Fibroblast of peridontal ligament (primary cell): ENCODE measurements at regions not wholly inside any gene's neighbourhood (a gene's known extent, or its start where the extent isn't known, plus 50 kb on each side); places are given as distances from the start of the nearest gene placed in this dataset.

ENCODE experiments used
- DNase-seq: peaks from one replicate; pipeline ENCODE4 v3.0.0-alpha.2; 2010; ENCODE audit errors: extremely low read depth

DNA sequence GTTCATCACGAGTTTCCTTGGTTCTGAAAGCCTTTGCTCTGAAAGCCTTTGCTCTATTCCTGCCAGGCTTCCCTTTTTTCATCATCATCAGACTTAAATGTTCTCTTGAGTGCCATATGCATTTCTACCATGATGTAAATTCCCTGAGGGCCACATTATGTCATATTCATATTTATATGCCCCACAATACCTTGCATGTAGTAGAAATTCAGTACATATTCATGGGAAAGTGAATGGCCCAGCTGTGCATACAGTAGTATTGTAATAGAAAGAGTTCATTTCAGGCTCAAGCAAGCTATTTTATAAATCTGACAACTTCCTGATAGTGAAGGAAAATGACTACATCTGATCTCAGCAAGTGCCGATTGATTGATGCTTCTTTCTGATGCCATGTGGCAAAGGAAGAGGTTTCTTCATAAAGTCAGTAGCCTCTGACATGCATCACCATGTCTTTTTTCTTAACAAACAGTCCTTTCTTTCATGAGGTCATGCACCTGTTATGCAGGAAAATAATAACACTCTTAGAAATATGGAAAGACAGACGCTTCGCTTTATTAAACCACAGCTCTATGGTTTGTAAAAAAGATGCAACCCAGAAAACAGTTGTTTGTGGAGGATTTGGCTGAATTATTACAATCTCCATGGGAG lies 308.7 kb downstream of the SAMD5 start:
- DNase-seq = no peak

DNA sequence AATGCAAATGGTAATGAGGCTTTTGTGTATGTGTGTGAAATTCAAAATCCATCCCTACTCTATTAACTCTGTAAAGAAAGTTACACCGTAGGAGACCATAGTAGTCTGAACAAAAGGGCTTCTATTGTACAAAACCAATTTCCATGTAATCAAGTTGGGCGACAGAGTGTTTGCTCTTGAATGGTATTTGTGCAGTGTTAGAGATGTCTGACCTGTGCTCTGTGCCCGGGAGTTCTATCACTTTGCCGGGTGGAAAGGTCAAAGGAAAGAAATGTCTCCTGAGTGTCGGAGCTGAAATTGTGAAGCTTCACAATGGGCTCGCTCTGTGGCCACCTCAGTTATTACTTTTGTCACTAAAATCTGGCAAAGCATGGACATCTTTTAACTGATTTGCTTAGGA lies 312.0 kb downstream of the SAMD5 start:
- no peak for DNase-seq

GRCh38 chr6:147821295-147821897 lies 312.9 kb downstream of the SAMD5 start:
- DNase-seq = no peak

DNA sequence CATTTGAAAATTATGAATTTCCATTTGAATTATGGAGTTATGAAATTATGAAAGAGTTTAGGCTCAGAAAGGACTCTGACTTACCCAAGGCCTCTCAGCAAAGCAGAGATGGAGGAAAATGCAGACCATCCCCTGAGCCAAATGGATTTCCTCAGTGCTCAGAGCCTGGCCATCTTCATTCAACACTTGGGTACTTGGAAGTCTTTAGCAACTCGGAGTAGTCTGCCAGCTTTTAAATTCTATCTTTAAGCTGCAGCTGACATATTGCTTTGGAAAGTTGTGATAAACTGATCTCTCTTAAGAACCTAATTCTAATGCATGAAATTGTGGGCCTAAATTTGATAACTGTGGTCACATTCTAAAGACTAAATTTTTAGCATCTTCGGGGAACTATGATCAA lies 315.4 kb downstream of the SAMD5 start:
- DNase-seq = no peak

- DNase-seq = no peak
Measured at GRCh38 chr6:147825848-147826247, 317.4 kb downstream of the SAMD5 start.

DNA sequence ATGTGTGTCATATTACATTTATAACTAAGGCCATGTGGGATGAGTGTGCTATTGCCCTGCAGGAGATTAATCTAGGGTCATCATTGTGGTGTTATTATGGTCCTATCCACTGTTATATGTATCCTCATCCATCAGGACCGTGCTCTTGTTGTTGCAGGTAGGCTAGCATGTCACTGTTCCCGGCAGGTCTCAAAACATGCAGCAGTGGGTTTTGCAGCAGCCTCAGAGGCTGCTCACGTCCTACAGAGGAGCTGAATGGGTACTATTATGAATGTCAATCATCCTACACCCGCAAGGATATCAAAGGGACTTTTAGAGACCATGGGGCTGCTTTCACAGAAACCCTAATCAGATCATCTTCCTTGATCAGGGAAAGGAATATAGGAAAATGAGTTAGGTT lies 318.2 kb downstream of the SAMD5 start:
- no peak for DNase-seq

- DNase-seq = no peak
Measured at GRCh38 chr6:147829418-147829817, 320.9 kb downstream of the SAMD5 start.

- DNase-seq = no peak
Measured at GRCh38 chr6:147829835-147830234, 321.3 kb downstream of the SAMD5 start.

GRCh38 chr6:147831356-147831755 lies 322.9 kb downstream of the SAMD5 start:
- no peak for DNase-seq

DNA sequence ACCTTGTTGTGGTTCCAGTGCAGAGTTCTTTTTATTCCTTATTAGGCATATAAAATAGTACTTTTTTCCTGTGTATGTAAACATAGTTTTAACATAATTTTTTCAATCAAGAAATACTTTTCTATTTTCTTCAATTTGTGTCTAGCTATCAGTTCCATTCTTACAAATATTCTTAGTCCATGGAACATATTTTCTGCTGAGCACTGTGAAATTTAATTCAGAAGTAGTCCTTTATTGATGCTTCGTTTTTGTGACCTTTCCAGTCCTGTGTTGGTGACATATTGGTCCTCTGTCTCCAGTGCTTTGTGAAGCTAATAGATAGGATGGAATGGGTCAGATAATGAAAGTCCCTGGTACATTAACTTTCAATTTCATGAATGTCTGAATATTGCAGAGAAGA lies 325.1 kb downstream of the SAMD5 start:
- DNase-seq = no peak

DNA sequence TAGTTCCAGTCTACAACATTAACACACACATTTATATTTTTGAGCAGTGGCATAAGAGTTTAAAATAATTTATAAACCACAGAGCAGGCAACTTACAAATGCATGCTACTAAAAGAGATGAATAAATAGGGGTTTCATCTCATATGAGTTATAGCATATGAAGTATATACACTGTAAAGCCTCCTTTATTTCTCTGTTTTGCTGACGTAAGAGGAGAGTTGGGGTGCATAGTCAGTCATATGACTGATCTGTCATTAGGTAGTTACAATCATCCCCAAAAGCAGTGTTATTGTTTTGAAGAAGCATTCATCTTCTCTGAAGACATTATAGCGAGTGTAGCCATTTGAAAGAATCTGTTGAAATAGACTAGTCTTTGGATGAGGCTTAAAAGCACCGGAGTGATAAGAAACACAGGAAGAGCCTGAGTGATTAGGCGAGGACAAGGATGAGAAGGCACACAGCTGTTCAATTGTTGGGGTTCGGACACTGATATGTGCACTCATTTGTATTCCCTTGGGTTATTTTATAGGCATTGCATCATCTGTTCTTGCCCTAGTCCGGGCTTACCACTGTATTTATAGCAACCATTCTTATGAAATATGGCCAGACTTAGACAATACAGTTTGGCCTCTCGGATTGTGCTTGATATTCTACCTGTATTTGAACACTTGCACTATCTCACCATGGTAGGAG lies 325.7 kb downstream of the SAMD5 start:
- DNase-seq = no peak

DNA sequence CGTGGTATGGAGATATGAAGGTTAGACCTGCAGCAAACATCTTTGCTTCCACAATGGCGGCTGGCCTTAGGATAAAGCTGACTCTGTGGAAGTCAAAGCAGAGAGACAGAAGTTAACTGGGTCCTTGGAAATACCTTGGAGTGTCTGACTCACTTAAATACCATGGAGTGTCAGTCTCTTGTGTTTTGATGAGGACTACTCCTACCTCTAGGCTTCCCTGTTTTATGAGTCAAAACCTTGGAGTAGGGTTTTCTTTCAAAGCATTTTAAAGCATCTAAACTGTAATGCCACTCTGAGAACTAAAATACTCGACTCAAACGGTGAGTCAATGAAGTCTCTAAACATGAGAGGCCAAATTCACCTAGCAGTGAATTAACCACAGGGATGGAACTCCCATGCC lies 329.1 kb downstream of the SAMD5 start:
- DNase-seq = no peak

GRCh38 chr6:147839708-147840610 lies 331.5 kb downstream of the SAMD5 start:
- DNase-seq = no peak

- no peak for DNase-seq
Measured at GRCh38 chr6:147841547-147842148, 333.2 kb downstream of the SAMD5 start.

DNA sequence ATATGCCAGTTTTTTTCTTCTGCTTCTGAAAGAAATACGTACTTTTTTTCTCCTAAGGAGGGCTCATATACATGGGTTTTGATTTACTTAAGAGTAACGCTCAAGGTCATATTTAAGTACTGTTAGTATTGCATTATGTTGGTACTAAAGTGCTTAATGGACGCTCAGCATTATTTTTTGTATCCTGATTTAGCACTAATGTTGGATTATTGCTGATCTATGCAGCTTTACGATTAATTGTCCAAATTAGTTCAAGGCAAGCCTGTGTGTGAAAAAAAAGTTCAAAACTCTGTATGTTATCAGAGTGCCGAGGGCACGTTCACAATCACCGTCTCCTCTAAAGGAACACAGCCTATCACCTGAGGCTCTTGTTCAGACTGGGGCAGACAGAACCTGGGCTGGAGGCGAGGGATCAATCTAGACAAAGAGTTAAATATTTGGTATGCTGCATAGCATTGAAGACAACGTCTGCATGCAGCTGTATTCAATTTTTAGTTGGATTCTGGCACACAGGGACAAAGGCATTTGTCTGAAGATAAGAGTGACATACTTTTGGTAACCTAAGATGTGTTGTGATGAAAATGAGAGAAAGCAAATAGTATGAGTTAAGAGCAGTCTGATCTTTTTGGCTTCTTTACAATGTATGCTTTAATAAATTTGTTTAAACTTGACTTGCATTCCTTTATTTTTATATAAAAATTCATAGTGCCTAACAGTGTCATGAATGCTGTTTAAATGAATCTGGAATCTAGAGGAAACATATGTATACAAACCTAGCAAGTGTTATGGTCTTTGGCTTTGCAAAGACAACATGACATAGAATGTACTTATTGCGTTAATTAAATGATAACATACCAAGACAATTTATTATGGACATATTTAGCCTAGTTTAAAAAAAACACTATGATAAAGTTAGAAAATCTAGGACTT lies 341.2 kb downstream of the SAMD5 start:
- DNase-seq = peak; percentile 11

- no peak for DNase-seq
Measured at GRCh38 chr6:147852772-147853171, 344.3 kb downstream of the SAMD5 start.

DNA sequence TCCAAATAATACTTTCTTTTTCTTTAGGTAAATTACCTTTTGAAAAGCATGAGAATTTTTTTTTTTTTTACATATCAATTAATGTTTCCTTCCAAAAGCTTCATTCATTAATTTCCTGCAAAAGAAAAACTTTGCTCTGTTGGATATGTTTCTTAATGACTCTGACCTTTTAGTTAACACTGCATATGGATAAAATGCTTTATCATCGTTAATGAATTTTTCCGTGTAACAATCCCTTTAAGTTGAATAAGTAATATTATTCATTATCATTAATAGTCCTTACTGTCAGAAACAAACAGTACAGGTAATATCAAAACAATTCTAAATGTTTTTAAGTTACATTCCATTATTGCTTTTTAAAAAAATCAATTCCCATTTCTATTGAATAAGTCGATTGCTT lies 345.1 kb downstream of the SAMD5 start:
- DNase-seq = no peak

- peak; percentile 57 for DNase-seq
Measured at GRCh38 chr6:147855803-147856482, 347.5 kb downstream of the SAMD5 start.

DNA sequence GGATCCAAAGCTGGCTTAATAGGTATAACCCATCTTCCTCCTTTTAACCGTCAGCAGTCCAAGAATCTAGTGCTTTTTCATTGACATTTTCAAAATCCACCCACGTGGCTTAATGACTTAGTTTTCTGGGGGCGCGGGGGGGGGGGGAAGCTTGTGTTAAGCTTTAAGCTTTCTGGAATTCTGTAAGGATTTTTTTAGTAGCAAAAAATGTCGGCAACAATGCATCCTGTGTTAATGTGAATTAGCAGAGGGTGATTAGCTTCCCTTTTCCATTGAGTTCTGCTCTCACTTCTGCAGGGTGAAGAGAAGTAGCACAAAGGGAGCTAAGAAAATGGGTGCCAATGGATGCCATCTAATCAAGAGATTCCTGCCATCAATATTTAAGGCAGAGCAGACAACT lies 348.2 kb downstream of the SAMD5 start:
- no peak for DNase-seq

GRCh38 chr6:147858421-147858820 lies 349.9 kb downstream of the SAMD5 start:
- no peak for DNase-seq
